A549 (cell line): ENCODE measurements at regions not wholly inside any gene's neighbourhood (a gene's known extent, or its start where the extent isn't known, plus 50 kb on each side); places are given as distances from the start of the nearest gene placed in this dataset.

Experiments
- CTCF ChIP-seq: fragments of >200 bp; sonication (Bioruptor Twin); formaldehyde crosslinking; IDR thresholded peaks from 3 replicates; pipeline ENCODE4 v1.5.1; 2016
- EP300 ChIP-seq, 2 experiments: fragments of >200 bp; sonication (Bioruptor Twin); formaldehyde crosslinking; IDR thresholded peaks; 2 replicates in 1 of 2; 3 replicates in 1 of 2; pipeline ENCODE4 v1.6.1; 2016 to 2017
- KDM1A ChIP-seq: fragments of 200-600 bp; sonication (generic); IDR thresholded peaks from 2 replicates; pipeline ENCODE4 v1.6.1; 2016; ENCODE audit warnings: low read depth, mild to moderate bottlenecking
- MAX ChIP-seq: IDR thresholded peaks from 2 replicates; pipeline ENCODE4 v1.6.1; 2012
- POLR2A ChIP-seq: IDR thresholded peaks from 2 replicates; pipeline ENCODE4 v1.6.1; 2012; ENCODE audit warnings: mild to moderate bottlenecking, low read length

- TF ChIP-seq CTCF (no peak), KDM1A (no peak), POLR2A (no peak), EP300 (IDR thresholded peaks at IDR 0.05) (no peak), MAX (no peak)
These were observed 231.9 kb upstream of the FN1 start for GRCh38 chr2:215667585-215668377.
